K562 (cell line): ENCODE measurements at regions not wholly inside any gene's neighbourhood (a gene's known extent, or its start where the extent isn't known, plus 50 kb on each side); places are given as distances from the start of the nearest gene placed in this dataset.

Source experiments
- ATAC-seq: fragments of 200-7000 bp; cut with Tn5 transposase; 3 replicates; pipeline ENCODE4 v1.9.1; 2020; ENCODE audit warnings: moderate library complexity
- BruUV-seq: library from RNA; stranded (reverse); fragments of 400-500 nt; replicated peaks from 2 replicates; lab custom pipeline; 2021; lab: Mats Ljungman, UMichigan
- CTCF ChIA-PET: fragments of 300-600 bp; formaldehyde crosslinking; extraction: SDS; loops from one replicate; lab custom pipeline; 2021; ENCODE audit warnings: low intra/inter-chr PET ratio; lab: Yijun Ruan, JAX
- POLR2A ChIA-PET: fragments of 300-600, 350-650 bp; sonication (Branson Sonifier 250); formaldehyde crosslinking; extraction: SDS; loops from one replicate; lab custom pipeline; 2021; ENCODE audit warnings: antibody characterized with exemption, inconsistent platforms; lab: Yijun Ruan, JAX
- DNase-seq, 4 experiments: peaks; one replicate each; pipeline versions ENCODE4 v3.0.0 to v3.0.0-alpha.2; 2011 to 2018; ENCODE audit warnings: low spot score in 3 of 4, mixed read lengths in 3 of 4; ENCODE audit errors: extremely low read depth in 1 of 4
- FAIRE-seq: peaks from 2 replicates; lab custom pipeline; 2011; peaks lifted over from hg19 to GRCh38; lab: Jason Lieb, UNC
- H2AFZ ChIP-seq: 2 replicates; pipeline ENCODE4 v1.6.0; 2011; ENCODE audit warnings: low read depth, low read length, control low read depth, inconsistent platforms
- H3K27ac ChIP-seq: fragments of 200-600 bp; 3 replicates; pipeline ENCODE4 v1.8.0; 2011; ENCODE audit warnings: low read depth, mild to moderate bottlenecking, control low read depth, inconsistent platforms, low read length, moderate library complexity, mixed read lengths; ENCODE audit errors: extremely low read depth
- H3K27me3 ChIP-seq, 2 experiments: fragments of 300-600 bp in 1 of 2; 2 replicates in 1 of 2; 3 replicates in 1 of 2; pipeline versions ENCODE4 v1.6.0 to v1.8.0; 2011; ENCODE audit warnings: inconsistent platforms in 2 of 2, low read length in 2 of 2, mild to moderate bottlenecking in 1 of 2, mixed read lengths in 1 of 2, moderate library complexity in 1 of 2; ENCODE audit not compliant: control insufficient read depth in 2 of 2, insufficient read depth in 2 of 2
- H3K36me3 ChIP-seq: fragments of 300-600 bp; 3 replicates; pipeline ENCODE4 v1.8.0; 2011; ENCODE audit warnings: mild to moderate bottlenecking, low read length, inconsistent platforms; ENCODE audit not compliant: control insufficient read depth, insufficient read depth
- H3K4me1 ChIP-seq, 2 experiments: fragments of 200-600 bp in 1 of 2; replicated peaks in 1 of 2; 2 replicates in 1 of 2; 3 replicates in 1 of 2; pipeline versions ENCODE4 v1.5.1 to v1.8.0; 2011; ENCODE audit warnings: inconsistent platforms in 2 of 2, low read length in 2 of 2, mild to moderate bottlenecking in 1 of 2, mixed read lengths in 1 of 2, moderate library complexity in 1 of 2; ENCODE audit not compliant: control insufficient read depth in 2 of 2, insufficient read depth in 2 of 2
- H3K4me2 ChIP-seq: 2 replicates; pipeline ENCODE4 v1.6.1; 2011; ENCODE audit warnings: low read length, control low read depth, inconsistent platforms, mixed read lengths; ENCODE audit not compliant: insufficient read depth
- H3K4me3 ChIP-seq: fragments of 200-600 bp; sonication (generic), shearing (Covaris generic); 2 replicates; pipeline ENCODE4 v1.5.1; 2016; ENCODE audit warnings: control low read depth, inconsistent platforms
- H3K79me2 ChIP-seq: fragments of 200-600 bp; 3 replicates; pipeline ENCODE4 v1.8.0; 2011; ENCODE audit warnings: low read length, inconsistent platforms; ENCODE audit not compliant: control insufficient read depth, insufficient read depth
- H3K9ac ChIP-seq, 2 experiments: 2 replicates each; pipeline versions ENCODE4 v1.6.0 to v1.6.1; 2011; ENCODE audit warnings: low read depth in 2 of 2, low read length in 2 of 2, control low read depth in 1 of 2, inconsistent platforms in 1 of 2, mild to moderate bottlenecking in 1 of 2, mixed read lengths in 1 of 2; ENCODE audit not compliant: insufficient read depth in 1 of 2
- H3K9me1 ChIP-seq: one replicate; pipeline ENCODE4 v1.6.0; 2011; ENCODE audit warnings: inconsistent platforms, mild to moderate bottlenecking, low read length, moderate library complexity; ENCODE audit not compliant: control insufficient read depth, insufficient read depth
- H3K9me3 ChIP-seq: replicated peaks from 2 replicates; pipeline ENCODE4 v1.5.1; 2011; ENCODE audit warnings: low read depth, low read length, inconsistent platforms; ENCODE audit not compliant: control insufficient read depth, insufficient read depth
- H4K20me1 ChIP-seq: replicated peaks from 2 replicates; pipeline ENCODE4 v1.6.1; 2011; ENCODE audit warnings: low read length, inconsistent platforms, mixed read lengths; ENCODE audit not compliant: control insufficient read depth, insufficient read depth
- MBD2 ChIP-seq: sonication (generic); IDR thresholded peaks from 2 replicates; pipeline ENCODE4 v1.6.1; 2016; ENCODE audit warnings: low read depth, borderline replicate concordance
- MEIS2 ChIP-seq: fragments of 450-650 bp; IDR thresholded peaks from 2 replicates; pipeline ENCODE4 v1.6.1; 2014; ENCODE audit warnings: mild to moderate bottlenecking; ENCODE audit not compliant: partially characterized antibody
- SIX5 ChIP-seq, 2 experiments: IDR thresholded peaks; 2 replicates each; pipeline ENCODE4 v1.6.1; 2011; ENCODE audit warnings: low read length in 2 of 2, borderline replicate concordance in 1 of 2, low read depth in 1 of 2, mild to moderate bottlenecking in 1 of 2, moderate library complexity in 1 of 2; ENCODE audit not compliant: insufficient read depth in 1 of 2
- ZNF140 ChIP-seq: fragments of 250-450 bp; sonication (Bioruptor Pico); IDR thresholded peaks from 2 replicates; pipeline ENCODE4 v1.8.0; 2021; ENCODE audit warnings: moderate library complexity, mild to moderate bottlenecking, inconsistent platforms
- ZNF696 ChIP-seq: fragments of 250-450 bp; sonication (Bioruptor Pico); conservative IDR thresholded peaks from 2 replicates; pipeline ENCODE4 v1.4.0; 2020; ENCODE audit warnings: mild to moderate bottlenecking, moderate library complexity
- in situ Hi-C: fragments of 300-500 bp; cut with MboI; formaldehyde crosslinking; loops from 4 replicates; pipeline ENCODE4 v1.15.0; 2018; ENCODE audit warnings: inconsistent platforms, mixed read lengths
- intact Hi-C: fragments of 100-400 bp; cut with micrococcal nuclease; formaldehyde crosslinking; loops from 2 replicates; pipeline ENCODE4 v1.14.2; 2022
- TF ChIP-seq, protein P1 (sequence below): fragments of 250-450 bp; sonication (Bioruptor Pico); IDR thresholded peaks from 2 replicates; pipeline ENCODE4 v1.8.0; 2021; ENCODE audit warnings: mild to moderate bottlenecking, moderate library complexity
- TF ChIP-seq, protein P2 (sequence below): fragments of 450-650 bp; formaldehyde crosslinking; conservative IDR thresholded peaks from 2 replicates; pipeline ENCODE4 v1.4.0; 2022; ENCODE audit warnings: mild to moderate bottlenecking, missing genetic modification characterization
- TF ChIP-seq, protein P3 (sequence below), 2 experiments: IDR thresholded peaks in 1 of 2; conservative IDR thresholded peaks in 1 of 2; 2 replicates each; pipeline ENCODE4 v1.6.1; 2016; ENCODE audit warnings: low read depth in 2 of 2, mild to moderate bottlenecking in 1 of 2, missing compliant biosample characterization in 1 of 2, missing genetic modification characterization in 1 of 2, moderate library complexity in 1 of 2

DNA sequence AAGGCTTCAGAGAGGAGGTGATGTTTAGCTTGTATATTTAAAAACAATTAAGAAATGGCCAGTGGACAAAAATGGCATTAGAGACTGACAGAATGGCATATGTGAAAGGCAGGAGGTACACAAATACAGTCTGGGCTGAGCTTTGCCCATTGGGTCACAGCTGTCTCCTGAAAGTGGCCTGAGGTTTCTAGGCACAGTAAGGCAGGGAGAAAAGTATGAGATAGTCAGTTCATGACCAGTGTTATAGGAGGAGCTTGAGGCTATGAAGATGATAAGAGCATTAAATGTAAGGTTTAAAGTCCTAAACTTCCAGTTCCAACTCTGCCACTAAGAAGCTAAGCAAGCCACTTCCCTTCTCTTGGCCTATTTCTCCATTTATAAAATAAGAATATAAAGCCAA, 111.2 kb upstream of the SETMAR start:
- Histone ChIP-seq H3K9ac (no peak overlapping the region), H4K20me1 (no peaks in the 10 kb centered on the region), H3K36me3 (no peaks in the 10 kb centered on the region), H2AFZ (no peak overlapping the region), H3K4me1 (no peaks in the 10 kb centered on the region), H3K9me1 (no peaks in the 10 kb centered on the region), H3K9me3 (no peaks in the 10 kb centered on the region), H3K27ac (no peak overlapping the region), H3K4me3 (no peak overlapping the region), H3K27me3 (no peaks in the 10 kb centered on the region), H3K4me2 (no peak overlapping the region), H3K79me2 (no peaks in the 10 kb centered on the region)
- ChIA-PET POLR2A (interaction anchor here (0.6 kb wide), 1 partner anchor 283 kb away, joined by 4 read pairs; no protein-coding TSS in a partner anchor), CTCF (no interaction called here)
- in situ Hi-C loops, result no loop called here
- FAIRE-seq, result no peak
- intact Hi-C loops, result no loop called here
- ATAC-seq, result no peak
- no peak for DNase-seq
- no TSS peak for BruUV-seq
- TF ChIP-seq ZNF696 (CRISPR knock-in tag), result no peak
- TF ChIP-seq MEIS2, result no peak
- TF ChIP-seq, protein P1, sequence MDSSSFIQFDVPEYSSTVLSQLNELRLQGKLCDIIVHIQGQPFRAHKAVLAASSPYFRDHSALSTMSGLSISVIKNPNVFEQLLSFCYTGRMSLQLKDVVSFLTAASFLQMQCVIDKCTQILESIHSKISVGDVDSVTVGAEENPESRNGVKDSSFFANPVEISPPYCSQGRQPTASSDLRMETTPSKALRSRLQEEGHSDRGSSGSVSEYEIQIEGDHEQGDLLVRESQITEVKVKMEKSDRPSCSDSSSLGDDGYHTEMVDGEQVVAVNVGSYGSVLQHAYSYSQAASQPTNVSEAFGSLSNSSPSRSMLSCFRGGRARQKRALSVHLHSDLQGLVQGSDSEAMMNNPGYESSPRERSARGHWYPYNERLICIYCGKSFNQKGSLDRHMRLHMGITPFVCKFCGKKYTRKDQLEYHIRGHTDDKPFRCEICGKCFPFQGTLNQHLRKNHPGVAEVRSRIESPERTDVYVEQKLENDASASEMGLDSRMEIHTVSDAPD (CRISPR knock-in tag), result no peak
- TF ChIP-seq, protein P2, sequence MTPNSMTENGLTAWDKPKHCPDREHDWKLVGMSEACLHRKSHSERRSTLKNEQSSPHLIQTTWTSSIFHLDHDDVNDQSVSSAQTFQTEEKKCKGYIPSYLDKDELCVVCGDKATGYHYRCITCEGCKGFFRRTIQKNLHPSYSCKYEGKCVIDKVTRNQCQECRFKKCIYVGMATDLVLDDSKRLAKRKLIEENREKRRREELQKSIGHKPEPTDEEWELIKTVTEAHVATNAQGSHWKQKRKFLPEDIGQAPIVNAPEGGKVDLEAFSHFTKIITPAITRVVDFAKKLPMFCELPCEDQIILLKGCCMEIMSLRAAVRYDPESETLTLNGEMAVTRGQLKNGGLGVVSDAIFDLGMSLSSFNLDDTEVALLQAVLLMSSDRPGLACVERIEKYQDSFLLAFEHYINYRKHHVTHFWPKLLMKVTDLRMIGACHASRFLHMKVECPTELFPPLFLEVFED (CRISPR knock-in tag), result no peak
- TF ChIP-seq SIX5 (IDR thresholded peaks at IDR 0.05; ENCODE audit: borderline replicate concordance in 1 of 2, insufficient read depth in 1 of 2, low read depth in 1 of 2, low read length in 2 of 2), result no peak
- no peak for TF ChIP-seq ZNF140 (CRISPR knock-in tag)
- no peak for TF ChIP-seq MBD2
- TF ChIP-seq, protein P3, sequence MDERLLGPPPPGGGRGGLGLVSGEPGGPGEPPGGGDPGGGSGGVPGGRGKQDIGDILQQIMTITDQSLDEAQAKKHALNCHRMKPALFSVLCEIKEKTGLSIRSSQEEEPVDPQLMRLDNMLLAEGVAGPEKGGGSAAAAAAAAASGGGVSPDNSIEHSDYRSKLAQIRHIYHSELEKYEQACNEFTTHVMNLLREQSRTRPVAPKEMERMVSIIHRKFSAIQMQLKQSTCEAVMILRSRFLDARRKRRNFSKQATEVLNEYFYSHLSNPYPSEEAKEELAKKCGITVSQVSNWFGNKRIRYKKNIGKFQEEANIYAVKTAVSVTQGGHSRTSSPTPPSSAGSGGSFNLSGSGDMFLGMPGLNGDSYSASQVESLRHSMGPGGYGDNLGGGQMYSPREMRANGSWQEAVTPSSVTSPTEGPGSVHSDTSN (CRISPR knock-in tag; IDR thresholded peaks at IDR 0.05; ENCODE audit: low read depth), result no peak
- TF ChIP-seq, protein P3 (tag; conservative IDR thresholded peaks at IDR 0.05; ENCODE audit: low read depth), result no peak
